Endothelial cell of umbilical vein (primary cell): ENCODE measurements at regions not wholly inside any gene's neighbourhood (a gene's known extent, or its start where the extent isn't known, plus 50 kb on each side); places are given as distances from the start of the nearest gene placed in this dataset.

Experiments used
- CTCF ChIP-seq, 2 donors: IDR thresholded peaks; 1 replicate in 1 of 2; 2 replicates in 1 of 2; pipeline ENCODE4 v1.5.1; 2011; ENCODE audit warnings: low read length in 2 of 2, mild to moderate bottlenecking in 2 of 2, moderate library complexity in 2 of 2, control low read depth in 1 of 2, inconsistent platforms in 1 of 2, low read depth in 1 of 2; ENCODE audit not compliant: insufficient read depth in 1 of 2; ENCODE audit errors: extremely low read depth in 1 of 2
- GATA2 ChIP-seq: IDR thresholded peaks from 2 replicates; pipeline ENCODE4 v1.7.0; 2011; ENCODE audit warnings: low read depth, mild to moderate bottlenecking, moderate library complexity, mixed read lengths, low read length; ENCODE audit not compliant: insufficient read length, insufficient read depth
- JUN ChIP-seq: IDR thresholded peaks from 2 replicates; pipeline ENCODE4 v1.6.1; 2011; ENCODE audit warnings: borderline replicate concordance, low read depth; ENCODE audit not compliant: insufficient read length, insufficient read depth

- no peak for TF ChIP-seq CTCF (IDR thresholded peaks at IDR 0.05; ENCODE audit: extremely low read depth in 1 of 2, insufficient read depth in 1 of 2, low read depth in 1 of 2, low read length in 2 of 2)
- TF ChIP-seq GATA2, result no peak
- TF ChIP-seq JUN, result no peak
These were observed 160.5 kb upstream of the C2CD4B start for GRCh38 chr15:62325597-62325996.
